ENCODE measurements at regions not wholly inside any gene's neighbourhood (a gene's known extent, or its start where the extent isn't known, plus 50 kb on each side); places are given as distances from the start of the nearest gene placed in this dataset.

DNA sequence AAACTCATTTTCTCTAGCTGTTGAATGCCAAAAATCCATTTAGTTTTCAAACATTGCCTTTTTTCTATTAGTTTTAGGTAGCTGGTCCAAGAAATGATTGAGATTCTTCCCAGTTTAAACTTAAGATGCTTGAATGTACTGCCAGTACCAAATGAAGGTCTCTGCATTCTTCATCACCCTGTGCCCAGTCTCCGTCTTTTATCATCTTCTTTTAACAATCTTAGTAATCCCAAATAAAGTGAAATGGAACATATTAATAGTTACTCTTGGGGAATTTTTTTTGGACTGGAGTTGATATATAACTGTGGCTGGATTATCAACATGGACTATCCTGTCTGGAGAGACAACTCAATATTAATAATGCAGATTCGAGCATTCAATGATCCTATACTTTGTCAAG is 54.1 kb upstream of the PCED1B start:
- no peak for DNase-seq

DNA sequence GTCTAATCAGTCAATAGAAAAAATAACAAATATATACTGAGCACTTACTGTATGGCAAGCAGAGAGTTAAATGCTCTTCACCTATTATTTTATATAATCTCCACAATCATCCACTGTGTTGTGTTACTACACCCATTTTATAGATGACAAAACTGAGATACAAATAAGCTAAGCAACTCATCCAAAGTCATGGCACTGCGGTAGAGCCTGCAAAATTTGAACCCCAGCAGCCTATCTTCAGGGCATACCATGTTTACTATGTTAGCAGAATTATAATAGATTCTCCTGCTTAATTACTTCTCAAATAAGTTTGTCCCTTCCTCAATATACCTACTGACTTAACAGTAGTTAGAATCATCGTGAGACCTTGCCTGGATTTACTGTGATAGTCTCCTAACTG is 53.6 kb upstream of the PCED1B start:
- no peak for DNase-seq

DNA sequence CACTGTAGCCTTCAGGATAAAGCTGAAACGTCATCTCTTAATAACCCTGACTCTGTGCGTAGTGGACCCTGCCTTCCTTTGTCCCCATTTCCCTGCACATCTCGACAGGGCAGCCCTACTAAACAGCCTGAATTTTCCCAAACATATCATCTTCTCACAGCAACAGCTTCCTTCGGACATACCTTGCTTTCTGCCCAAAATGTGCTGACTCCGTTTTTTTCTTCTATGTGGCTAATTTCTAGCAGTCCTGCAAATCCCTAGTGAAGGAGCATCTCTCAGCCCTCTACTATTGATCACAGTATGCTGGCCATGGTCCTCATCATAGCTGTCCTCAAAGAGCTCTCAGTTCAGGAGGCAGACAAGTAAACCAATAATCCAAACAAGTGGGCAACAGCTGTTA is 53.1 kb upstream of the PCED1B start:
- no peak for DNase-seq
